Endothelial cell (in vitro differentiated cells): ENCODE measurements at regions not wholly inside any gene's neighbourhood (a gene's known extent, or its start where the extent isn't known, plus 50 kb on each side); places are given as distances from the start of the nearest gene placed in this dataset.

Experiments used
- DNase-seq: peaks from one replicate; pipeline ENCODE4 v3.0.0; 2021; ENCODE audit warnings: low spot score
- H3K27ac Mint-ChIP-seq: one replicate; pipeline ENCODE4 v1.8.0; 2021; ENCODE audit warnings: mixed read lengths, inconsistent platforms; ENCODE audit not compliant: unreplicated experiment
- H3K27me3 Mint-ChIP-seq: one replicate; pipeline ENCODE4 v1.8.0; 2021; ENCODE audit warnings: mild to moderate bottlenecking, moderate library complexity, mixed read lengths, inconsistent platforms; ENCODE audit not compliant: unreplicated experiment
- H3K36me3 Mint-ChIP-seq: one replicate; pipeline ENCODE4 v1.8.0; 2021; ENCODE audit warnings: mild to moderate bottlenecking, low read depth, mixed read lengths, inconsistent platforms; ENCODE audit not compliant: unreplicated experiment
- H3K4me1 Mint-ChIP-seq: one replicate; pipeline ENCODE4 v1.8.0; 2021; ENCODE audit warnings: mild to moderate bottlenecking, mixed read lengths, inconsistent platforms; ENCODE audit not compliant: unreplicated experiment
- H3K4me3 Mint-ChIP-seq: one replicate; pipeline ENCODE4 v1.8.0; 2021; ENCODE audit warnings: mild to moderate bottlenecking, mixed read lengths, inconsistent platforms; ENCODE audit not compliant: unreplicated experiment
- H3K9me3 Mint-ChIP-seq: one replicate; pipeline ENCODE4 v1.8.0; 2021; ENCODE audit warnings: mixed read lengths, inconsistent platforms; ENCODE audit not compliant: unreplicated experiment
- TF ChIP-seq, protein P1 (sequence below): fragments of 200-600 bp; sonication (generic); IDR thresholded peaks from one replicate; pipeline ENCODE4 v1.5.0; 2021; ENCODE audit warnings: antibody characterized with exemption; ENCODE audit not compliant: unreplicated experiment

DNA sequence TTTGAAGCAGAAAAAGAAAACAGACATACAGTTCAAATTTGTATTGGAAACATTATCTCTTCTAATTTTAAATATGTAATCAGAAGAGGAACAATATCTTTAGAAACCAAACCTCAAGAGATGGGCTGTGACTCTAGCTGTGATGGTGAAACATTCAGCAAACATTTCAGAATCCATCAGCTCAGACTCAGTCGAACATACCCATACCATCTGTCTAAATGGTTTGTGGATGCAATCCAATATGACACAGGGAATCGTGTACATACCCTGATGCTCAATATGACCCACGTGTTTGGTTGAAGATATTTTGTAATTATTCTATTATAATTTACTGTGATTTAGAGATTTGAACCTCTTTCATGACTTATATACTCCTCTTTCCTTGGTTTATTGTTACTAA lies 665.2 kb upstream of the CDH8 start:
- H3K4me1 Mint-ChIP-seq = no peaks in the 10 kb centered on the region
- H3K27ac Mint-ChIP-seq = no peak overlapping the region
- no peak for DNase-seq
- H3K9me3 Mint-ChIP-seq = no peaks in the 10 kb centered on the region
- no peaks in the 10 kb centered on the region for H3K27me3 Mint-ChIP-seq
- H3K4me3 Mint-ChIP-seq = no peak overlapping the region
- TF ChIP-seq, protein P1, sequence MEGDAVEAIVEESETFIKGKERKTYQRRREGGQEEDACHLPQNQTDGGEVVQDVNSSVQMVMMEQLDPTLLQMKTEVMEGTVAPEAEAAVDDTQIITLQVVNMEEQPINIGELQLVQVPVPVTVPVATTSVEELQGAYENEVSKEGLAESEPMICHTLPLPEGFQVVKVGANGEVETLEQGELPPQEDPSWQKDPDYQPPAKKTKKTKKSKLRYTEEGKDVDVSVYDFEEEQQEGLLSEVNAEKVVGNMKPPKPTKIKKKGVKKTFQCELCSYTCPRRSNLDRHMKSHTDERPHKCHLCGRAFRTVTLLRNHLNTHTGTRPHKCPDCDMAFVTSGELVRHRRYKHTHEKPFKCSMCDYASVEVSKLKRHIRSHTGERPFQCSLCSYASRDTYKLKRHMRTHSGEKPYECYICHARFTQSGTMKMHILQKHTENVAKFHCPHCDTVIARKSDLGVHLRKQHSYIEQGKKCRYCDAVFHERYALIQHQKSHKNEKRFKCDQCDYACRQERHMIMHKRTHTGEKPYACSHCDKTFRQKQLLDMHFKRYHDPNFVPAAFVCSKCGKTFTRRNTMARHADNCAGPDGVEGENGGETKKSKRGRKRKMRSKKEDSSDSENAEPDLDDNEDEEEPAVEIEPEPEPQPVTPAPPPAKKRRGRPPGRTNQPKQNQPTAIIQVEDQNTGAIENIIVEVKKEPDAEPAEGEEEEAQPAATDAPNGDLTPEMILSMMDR = no peak
- H3K36me3 Mint-ChIP-seq = no peaks in the 10 kb centered on the region

DNA sequence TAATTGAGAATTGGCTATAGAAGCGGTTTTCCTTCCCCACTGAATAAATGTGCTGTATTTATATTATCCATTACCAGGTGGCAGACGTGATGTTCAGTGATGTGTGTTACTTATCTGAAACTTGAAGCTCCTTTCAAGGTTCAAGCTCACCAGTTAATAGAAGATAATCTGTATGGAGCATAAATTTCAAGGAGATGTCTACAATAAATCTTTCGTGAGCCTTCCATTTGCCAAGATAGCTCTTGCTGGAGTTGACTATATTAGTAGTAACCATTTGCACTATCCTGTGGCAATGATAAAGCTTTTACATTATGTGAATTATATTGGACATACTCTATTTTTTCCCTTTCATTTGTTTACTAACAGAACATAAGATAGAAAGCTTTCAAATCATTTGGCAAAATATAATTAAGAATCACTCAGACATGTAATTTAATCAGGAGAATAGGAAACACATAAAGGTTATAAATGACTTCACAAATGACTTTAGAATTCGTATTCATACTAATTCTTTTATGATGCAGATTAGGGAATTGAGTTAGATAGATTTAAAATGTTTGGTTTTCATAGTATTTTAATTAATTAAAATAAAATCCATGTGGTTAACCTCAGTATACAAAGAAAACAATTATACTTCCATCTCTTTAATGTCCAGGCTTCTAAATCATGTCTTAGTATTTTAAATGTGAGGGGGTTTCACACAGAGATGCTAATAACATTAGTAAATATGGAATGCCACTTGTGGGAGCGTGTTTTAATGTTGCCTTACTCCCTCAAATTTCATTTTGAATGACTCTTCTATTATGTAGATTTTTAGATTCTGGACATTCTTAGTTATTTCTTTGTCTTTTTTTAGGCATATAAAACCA lies 664.4 kb upstream of the CDH8 start:
- Mint-ChIP-seq H3K27me3 (no peaks in the 10 kb centered on the region), H3K27ac (no peak overlapping the region), H3K4me1 (no peaks in the 10 kb centered on the region), H3K4me3 (no peak overlapping the region), H3K9me3 (no peaks in the 10 kb centered on the region), H3K36me3 (no peaks in the 10 kb centered on the region)
- DNase-seq = no peak
- TF ChIP-seq, protein P1 = no peak

DNA sequence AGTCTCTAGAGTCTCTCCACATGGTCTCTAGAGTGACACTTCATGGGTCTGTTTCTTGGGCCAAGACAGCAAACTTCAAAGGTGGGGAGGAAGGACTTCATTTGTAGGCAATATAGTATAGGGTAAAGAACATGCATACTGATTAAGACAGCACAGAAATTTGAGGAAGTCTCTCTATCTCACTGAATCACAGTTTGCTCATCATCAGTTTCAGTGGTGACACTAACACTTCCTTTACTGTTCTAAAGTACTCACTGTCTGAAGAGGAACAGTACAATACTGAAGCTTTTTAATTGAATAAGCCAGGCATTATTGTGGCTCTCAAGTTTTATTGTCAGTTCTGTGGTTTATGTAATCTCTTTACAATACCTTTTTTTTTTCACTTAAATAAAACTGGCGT lies 656.4 kb upstream of the CDH8 start:
- Mint-ChIP-seq H3K4me1 (no peaks in the 10 kb centered on the region), H3K4me3 (no peak overlapping the region), H3K36me3 (peaks cover 3% of the 10 kb centered on the region), H3K27ac (no peak overlapping the region), H3K9me3 (peaks cover 9% of the 10 kb centered on the region), H3K27me3 (no peaks in the 10 kb centered on the region)
- DNase-seq = no peak
- TF ChIP-seq, protein P1 = no peak

DNA sequence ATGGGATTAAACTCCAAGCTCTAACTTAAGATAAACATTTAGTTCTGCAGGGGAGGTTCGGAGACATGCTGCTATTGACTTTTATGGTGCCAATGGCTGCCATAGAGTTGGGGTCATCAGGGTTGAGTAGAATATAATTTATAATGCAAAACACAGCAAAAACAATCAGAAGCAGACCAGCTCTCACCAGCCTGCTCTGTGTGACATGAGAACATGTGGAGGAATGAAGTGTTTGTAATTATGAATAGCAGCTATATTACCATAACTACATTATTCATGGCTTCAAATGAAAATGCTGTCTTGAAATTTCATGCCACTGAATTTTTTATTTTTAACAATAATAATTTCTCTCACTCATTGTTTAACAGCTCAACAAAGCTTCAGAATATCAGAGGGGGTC lies 645.6 kb upstream of the CDH8 start:
- Mint-ChIP-seq H3K27ac (no peak overlapping the region), H3K36me3 (peaks cover 9% of the 10 kb centered on the region), H3K9me3 (peaks cover 16% of the 10 kb centered on the region), H3K4me1 (no peaks in the 10 kb centered on the region), H3K4me3 (no peak overlapping the region), H3K27me3 (peaks cover 8% of the 10 kb centered on the region)
- TF ChIP-seq, protein P1 = no peak
- DNase-seq = no peak

DNA sequence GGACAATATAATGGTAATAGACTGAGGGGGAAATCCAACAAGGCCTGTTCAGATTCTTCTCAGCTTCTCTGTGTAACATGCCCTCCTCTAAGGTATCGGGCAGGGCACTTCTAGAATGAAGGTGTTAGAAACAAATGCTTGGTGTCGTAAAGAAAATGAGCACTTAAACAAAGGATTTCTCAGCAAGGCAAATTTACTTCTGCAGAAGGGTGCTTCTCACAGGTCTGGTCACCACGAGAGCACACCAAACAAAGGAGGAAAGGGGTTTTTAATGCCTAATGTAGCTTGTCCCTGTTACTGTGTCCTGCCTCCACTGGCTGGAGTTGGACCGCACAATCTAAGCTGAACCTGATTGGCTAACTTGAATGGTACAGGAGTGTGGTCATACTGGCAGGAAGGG lies 642.6 kb upstream of the CDH8 start:
- Mint-ChIP-seq H3K9me3 (peaks cover 10% of the 10 kb centered on the region), H3K27me3 (peaks cover 5% of the 10 kb centered on the region), H3K4me1 (no peaks in the 10 kb centered on the region), H3K36me3 (peaks cover 6% of the 10 kb centered on the region), H3K27ac (no peak overlapping the region), H3K4me3 (no peak overlapping the region)
- TF ChIP-seq, protein P1 = no peak
- DNase-seq = no peak
